Astrocyte of the spinal cord (primary cell): ENCODE measurements at regions not wholly inside any gene's neighbourhood (a gene's known extent, or its start where the extent isn't known, plus 50 kb on each side); places are given as distances from the start of the nearest gene placed in this dataset.

Source experiments
- DNase-seq: peaks from one replicate; pipeline ENCODE4 v3.0.0; 2011; ENCODE audit warnings: low read depth, low spot score
- H3K4me3 ChIP-seq: 2 replicates; pipeline ENCODE4 v1.5.1; 2011; ENCODE audit warnings: low read depth, mild to moderate bottlenecking, low read length, moderate library complexity
- CTCF ChIP-seq: IDR thresholded peaks from 2 replicates; pipeline ENCODE4 v1.5.1; 2012; ENCODE audit warnings: low read depth, mild to moderate bottlenecking, low read length, inconsistent platforms
- in situ Hi-C: cut with HindIII; loops from 2 replicates; pipeline ENCODE4 v1.10.0; 2017; ENCODE audit warnings: low sequenced_read_pairs

- no peak overlapping the region for H3K4me3 ChIP-seq
- no peak for TF ChIP-seq CTCF
- in situ Hi-C loops, result no loop called here
- no peak for DNase-seq
Measured at GRCh38 chr17:71325886-71326285, 794.9 kb upstream of the SOX9 start.

- DNase-seq, result peak; percentile 73
Measured at GRCh38 chr17:71327376-71328059, 793.3 kb upstream of the SOX9 start.

GRCh38 chr17:71329310-71330098 lies 791.3 kb upstream of the SOX9 start:
- DNase-seq, result no peak
- in situ Hi-C loops, result no loop called here
- H3K4me3 ChIP-seq, result no peak overlapping the region
- no peak for TF ChIP-seq CTCF

More at GRCh38 chr17:71327376-71328059, 793.3 kb upstream of the SOX9 start:
- TF ChIP-seq CTCF, result no peak
- in situ Hi-C loops, result no loop called here
- no peak overlapping the region for H3K4me3 ChIP-seq

- no peak for TF ChIP-seq CTCF
- no peak for DNase-seq
- H3K4me3 ChIP-seq, result no peak overlapping the region
- in situ Hi-C loops, result no loop called here
Measured at GRCh38 chr17:71330099-71330375, 790.8 kb upstream of the SOX9 start.

GRCh38 chr17:71331754-71332325 lies 789.0 kb upstream of the SOX9 start:
- DNase-seq, result no peak
- no peak for TF ChIP-seq CTCF
- H3K4me3 ChIP-seq, result no peak overlapping the region
- in situ Hi-C loops, result no loop called here

- in situ Hi-C loops, result no loop called here
- no peak overlapping the region for H3K4me3 ChIP-seq
- peak; percentile 15 for DNase-seq
- no peak for TF ChIP-seq CTCF
Measured at GRCh38 chr17:71334048-71334751, 786.6 kb upstream of the SOX9 start.
